ENCODE measurements at regions not wholly inside any gene's neighbourhood (a gene's known extent, or its start where the extent isn't known, plus 50 kb on each side); places are given as distances from the start of the nearest gene placed in this dataset.

- no peak for DNase-seq
- H3K27ac Mint-ChIP-seq = no peak overlapping the region
- intact Hi-C loops (cut with micrococcal nuclease) = no loop called here
- H3K4me3 Mint-ChIP-seq = no peak overlapping the region
- no peaks in the 10 kb centered on the region for H3K9me3 Mint-ChIP-seq
- no peaks in the 10 kb centered on the region for H3K4me1 Mint-ChIP-seq
- H3K36me3 Mint-ChIP-seq (ENCODE audit: low read depth) = no peaks in the 10 kb centered on the region
- no peaks in the 10 kb centered on the region for H3K27me3 Mint-ChIP-seq
These were observed 182.7 kb upstream of the LDB2 start for GRCh38 chr4:17081179-17081578.

GRCh38 chr4:17077105-17077504, 178.7 kb upstream of the LDB2 start:
- intact Hi-C loops (cut with micrococcal nuclease) = no loop called here
- Mint-ChIP-seq H3K27ac (no peak overlapping the region), H3K36me3 (ENCODE audit: low read depth) (no peaks in the 10 kb centered on the region), H3K4me1 (no peaks in the 10 kb centered on the region), H3K4me3 (no peak overlapping the region), H3K27me3 (no peaks in the 10 kb centered on the region), H3K9me3 (no peaks in the 10 kb centered on the region)
- no peak for DNase-seq

GRCh38 chr4:17072483-17072882, 174.0 kb upstream of the LDB2 start:
- H3K9me3 Mint-ChIP-seq = peaks cover 3% of the 10 kb centered on the region
- DNase-seq = no peak
- H3K4me3 Mint-ChIP-seq = no peak overlapping the region
- intact Hi-C loops (cut with micrococcal nuclease) = no loop called here
- H3K4me1 Mint-ChIP-seq = no peaks in the 10 kb centered on the region
- no peaks in the 10 kb centered on the region for H3K36me3 Mint-ChIP-seq (ENCODE audit: low read depth)
- no peak overlapping the region for H3K27ac Mint-ChIP-seq
- no peaks in the 10 kb centered on the region for H3K27me3 Mint-ChIP-seq

- DNase-seq = no peak
- Mint-ChIP-seq H3K4me3 (no peak overlapping the region), H3K36me3 (ENCODE audit: low read depth) (no peaks in the 10 kb centered on the region), H3K27me3 (no peaks in the 10 kb centered on the region), H3K9me3 (peaks cover 3% of the 10 kb centered on the region), H3K27ac (no peak overlapping the region), H3K4me1 (no peaks in the 10 kb centered on the region)
- intact Hi-C loops (cut with micrococcal nuclease) = no loop called here
These were observed 170.4 kb upstream of the LDB2 start for GRCh38 chr4:17068891-17069290.

GRCh38 chr4:17068392-17068791, 169.9 kb upstream of the LDB2 start:
- peaks cover 3% of the 10 kb centered on the region for H3K9me3 Mint-ChIP-seq
- intact Hi-C loops (cut with micrococcal nuclease) = no loop called here
- no peaks in the 10 kb centered on the region for H3K36me3 Mint-ChIP-seq (ENCODE audit: low read depth)
- no peak overlapping the region for H3K4me3 Mint-ChIP-seq
- no peaks in the 10 kb centered on the region for H3K27me3 Mint-ChIP-seq
- no peak overlapping the region for H3K27ac Mint-ChIP-seq
- DNase-seq = no peak
- no peaks in the 10 kb centered on the region for H3K4me1 Mint-ChIP-seq

GRCh38 chr4:17066972-17067371, 168.5 kb upstream of the LDB2 start:
- Mint-ChIP-seq H3K9me3 (peaks cover 3% of the 10 kb centered on the region), H3K36me3 (ENCODE audit: low read depth) (no peaks in the 10 kb centered on the region), H3K27me3 (no peaks in the 10 kb centered on the region), H3K27ac (no peak overlapping the region), H3K4me3 (no peak overlapping the region), H3K4me1 (no peaks in the 10 kb centered on the region)
- DNase-seq = no peak
- intact Hi-C loops (cut with micrococcal nuclease) = no loop called here

GRCh38 chr4:17066236-17066635, 167.8 kb upstream of the LDB2 start:
- Mint-ChIP-seq H3K4me3 (no peak overlapping the region), H3K4me1 (no peaks in the 10 kb centered on the region), H3K27me3 (no peaks in the 10 kb centered on the region), H3K36me3 (ENCODE audit: low read depth) (no peaks in the 10 kb centered on the region), H3K9me3 (peaks cover 3% of the 10 kb centered on the region), H3K27ac (no peak overlapping the region)
- intact Hi-C loops (cut with micrococcal nuclease) = no loop called here
- no peak for DNase-seq

- no peak overlapping the region for H3K27ac Mint-ChIP-seq
- H3K4me1 Mint-ChIP-seq = no peaks in the 10 kb centered on the region
- H3K4me3 Mint-ChIP-seq = no peak overlapping the region
- H3K36me3 Mint-ChIP-seq (ENCODE audit: low read depth) = no peaks in the 10 kb centered on the region
- no peaks in the 10 kb centered on the region for H3K27me3 Mint-ChIP-seq
- DNase-seq = no peak
- intact Hi-C loops (cut with micrococcal nuclease) = no loop called here
- peaks cover 3% of the 10 kb centered on the region for H3K9me3 Mint-ChIP-seq
These were observed 167.4 kb upstream of the LDB2 start for GRCh38 chr4:17065821-17066220.

- Mint-ChIP-seq H3K27me3 (no peaks in the 10 kb centered on the region), H3K4me3 (no peak overlapping the region), H3K9me3 (peaks cover 3% of the 10 kb centered on the region), H3K27ac (no peak overlapping the region), H3K4me1 (no peaks in the 10 kb centered on the region), H3K36me3 (ENCODE audit: low read depth) (no peaks in the 10 kb centered on the region)
- DNase-seq = no peak
- intact Hi-C loops (cut with micrococcal nuclease) = no loop called here
These were observed 166.5 kb upstream of the LDB2 start for GRCh38 chr4:17064959-17065358.

GRCh38 chr4:17063888-17064287, 165.4 kb upstream of the LDB2 start:
- intact Hi-C loops (cut with micrococcal nuclease) = no loop called here
- H3K4me1 Mint-ChIP-seq = no peaks in the 10 kb centered on the region
- H3K27me3 Mint-ChIP-seq = no peaks in the 10 kb centered on the region
- no peak overlapping the region for H3K4me3 Mint-ChIP-seq
- no peaks in the 10 kb centered on the region for H3K9me3 Mint-ChIP-seq
- no peak for DNase-seq
- H3K27ac Mint-ChIP-seq = no peak overlapping the region
- H3K36me3 Mint-ChIP-seq (ENCODE audit: low read depth) = no peaks in the 10 kb centered on the region

GRCh38 chr4:17060230-17060629, 161.8 kb upstream of the LDB2 start:
- H3K27ac Mint-ChIP-seq = no peak overlapping the region
- H3K4me3 Mint-ChIP-seq = no peak overlapping the region
- H3K36me3 Mint-ChIP-seq (ENCODE audit: low read depth) = no peaks in the 10 kb centered on the region
- DNase-seq = no peak
- H3K9me3 Mint-ChIP-seq = no peaks in the 10 kb centered on the region
- H3K27me3 Mint-ChIP-seq = no peaks in the 10 kb centered on the region
- H3K4me1 Mint-ChIP-seq = no peaks in the 10 kb centered on the region
- intact Hi-C loops (cut with micrococcal nuclease) = no loop called here

- H3K36me3 Mint-ChIP-seq (ENCODE audit: low read depth) = no peaks in the 10 kb centered on the region
- H3K27ac Mint-ChIP-seq = no peak overlapping the region
These were observed 160.7 kb upstream of the LDB2 start for GRCh38 chr4:17058916-17059741.

GRCh38 chr4:17058536-17058915, 160.1 kb upstream of the LDB2 start:
- Mint-ChIP-seq H3K36me3 (ENCODE audit: low read depth) (no peaks in the 10 kb centered on the region), H3K27ac (no peak overlapping the region), H3K9me3 (no peaks in the 10 kb centered on the region), H3K4me1 (no peaks in the 10 kb centered on the region), H3K27me3 (no peaks in the 10 kb centered on the region), H3K4me3 (no peak overlapping the region)
- intact Hi-C loops (cut with micrococcal nuclease) = no loop called here
- DNase-seq = no peak

More at GRCh38 chr4:17058916-17059741, 160.7 kb upstream of the LDB2 start:
- H3K27me3 Mint-ChIP-seq = no peaks in the 10 kb centered on the region
- H3K4me1 Mint-ChIP-seq = no peaks in the 10 kb centered on the region
- no peak for DNase-seq
- intact Hi-C loops (cut with micrococcal nuclease) = no loop called here
- H3K9me3 Mint-ChIP-seq = no peaks in the 10 kb centered on the region
- H3K4me3 Mint-ChIP-seq = no peak overlapping the region

GRCh38 chr4:17057035-17057434, 158.6 kb upstream of the LDB2 start:
- Mint-ChIP-seq H3K4me3 (no peak overlapping the region), H3K4me1 (no peaks in the 10 kb centered on the region), H3K27me3 (no peaks in the 10 kb centered on the region), H3K36me3 (ENCODE audit: low read depth) (no peaks in the 10 kb centered on the region), H3K9me3 (no peaks in the 10 kb centered on the region), H3K27ac (no peak overlapping the region)
- intact Hi-C loops (cut with micrococcal nuclease) = no loop called here
- DNase-seq = no peak

GRCh38 chr4:17055788-17056187, 157.3 kb upstream of the LDB2 start:
- Mint-ChIP-seq H3K36me3 (ENCODE audit: low read depth) (no peaks in the 10 kb centered on the region), H3K9me3 (no peaks in the 10 kb centered on the region), H3K4me3 (no peak overlapping the region), H3K27me3 (no peaks in the 10 kb centered on the region), H3K4me1 (no peaks in the 10 kb centered on the region), H3K27ac (no peak overlapping the region)
- intact Hi-C loops (cut with micrococcal nuclease) = no loop called here
- DNase-seq = no peak

All from activated CD4-positive, alpha-beta T cell treated with anti-CD3 and anti-CD28 coated beads, Interleukin-2, amount 10 ng/mL, durations not matched to agents 24 days and 14 days (primary cell).